Activated CD4-positive, alpha-beta T cell treated with anti-CD3 and anti-CD28 coated beads, Interleukin-2, amount 50 U/mL, for 48 hours (primary cell): ENCODE measurements at regions not wholly inside any gene's neighbourhood (a gene's known extent, or its start where the extent isn't known, plus 50 kb on each side); places are given as distances from the start of the nearest gene placed in this dataset.

Experiments used
- DNase-seq, 2 experiments: peaks; one replicate each; pipeline ENCODE4 v3.0.0-alpha.2; 2020

DNA sequence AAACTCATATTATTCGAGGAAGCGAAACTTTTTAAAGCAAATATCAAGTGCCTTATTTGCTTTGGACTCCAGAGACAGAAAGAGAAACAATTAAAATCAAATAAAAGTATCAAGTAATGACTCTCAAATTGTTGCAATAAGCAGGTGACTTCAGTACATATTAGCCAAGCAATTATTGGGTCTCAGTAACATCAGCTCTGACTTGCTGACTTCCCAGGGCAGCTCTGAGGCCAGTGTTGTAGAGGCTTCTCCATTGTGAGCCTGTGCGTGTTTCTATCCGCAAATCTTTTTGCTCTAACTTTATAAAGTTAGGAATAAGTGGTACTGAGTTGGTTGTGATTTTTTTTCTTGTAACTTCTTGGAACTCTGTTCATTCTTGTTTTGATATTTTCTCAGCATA is 186.8 kb upstream of the PRLR start:
- no peak for DNase-seq

DNA sequence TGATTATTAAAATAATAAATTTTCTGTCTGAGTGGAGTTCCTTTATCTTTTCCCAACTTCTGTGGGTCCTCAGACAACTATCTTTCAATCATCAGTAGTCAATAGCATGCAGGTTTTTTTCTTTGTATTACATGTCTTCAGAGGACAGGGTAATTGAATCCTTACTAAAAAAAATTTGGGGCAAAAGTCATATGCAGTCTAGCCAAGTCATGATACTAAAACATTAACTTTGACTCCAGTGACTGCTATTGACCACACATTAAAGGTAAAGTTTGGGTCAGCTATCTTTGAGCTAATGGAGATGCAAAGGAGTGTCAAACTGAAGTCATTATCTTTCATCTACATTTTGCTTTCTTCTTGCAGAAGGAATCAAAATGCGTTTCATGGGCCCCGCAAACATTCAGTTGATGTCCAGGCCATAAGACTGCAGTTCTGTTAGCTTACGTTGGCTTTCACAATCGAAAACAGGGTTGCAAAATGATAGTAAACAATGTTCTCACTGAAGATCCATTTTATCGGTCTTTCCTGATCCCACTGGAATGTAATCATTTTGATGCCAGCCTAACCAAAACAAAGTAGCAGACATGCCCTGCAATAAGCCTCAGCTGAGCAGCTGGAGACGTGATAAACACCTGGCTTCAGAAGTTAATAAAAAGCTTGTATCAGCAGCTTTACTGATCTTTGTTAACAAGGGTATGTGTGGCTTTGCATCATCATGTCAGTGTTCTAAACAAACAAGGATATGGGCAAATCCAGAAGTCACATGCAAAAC is 186.1 kb upstream of the PRLR start:
- DNase-seq = no peak

DNA sequence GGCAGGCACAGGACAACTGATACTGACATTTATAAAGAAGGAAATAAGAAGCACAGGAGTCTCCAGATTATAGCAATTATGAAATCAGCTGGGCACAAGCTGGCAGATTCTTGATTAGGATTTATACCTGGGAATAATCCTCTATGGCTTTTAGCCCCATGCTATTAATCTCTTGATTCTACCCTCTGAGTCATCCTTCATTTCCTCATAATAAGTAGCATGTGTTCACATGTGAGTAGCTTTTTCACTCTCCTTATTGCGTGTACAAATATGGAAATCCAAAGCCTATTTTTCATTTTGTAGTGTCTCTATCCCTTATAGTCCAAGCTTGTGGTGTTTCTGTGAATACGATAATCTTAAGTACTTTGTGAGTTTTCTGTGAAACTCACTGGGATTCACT is 185.0 kb upstream of the PRLR start:
- DNase-seq = no peak

DNA sequence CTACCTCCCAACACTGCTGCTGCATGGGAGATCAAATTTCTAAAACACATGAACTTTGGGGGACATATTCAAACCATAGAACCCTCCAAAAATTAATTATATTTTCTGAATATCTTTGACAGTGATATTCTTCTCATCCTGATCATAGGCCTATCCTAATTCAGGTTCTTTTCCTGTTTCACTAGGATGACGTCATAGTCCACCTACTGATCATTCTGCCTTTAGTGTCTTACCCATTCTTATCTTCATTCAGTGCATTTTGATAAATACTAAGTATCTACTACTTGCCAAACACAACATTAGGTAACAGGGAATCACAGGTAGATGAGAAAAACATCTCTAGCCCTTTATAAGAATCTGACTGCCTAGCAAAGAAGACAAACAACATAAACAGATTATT is 179.1 kb upstream of the PRLR start:
- no peak for DNase-seq

GRCh38 chr5:35408146-35408545 is 177.9 kb upstream of the PRLR start:
- no peak for DNase-seq

DNA sequence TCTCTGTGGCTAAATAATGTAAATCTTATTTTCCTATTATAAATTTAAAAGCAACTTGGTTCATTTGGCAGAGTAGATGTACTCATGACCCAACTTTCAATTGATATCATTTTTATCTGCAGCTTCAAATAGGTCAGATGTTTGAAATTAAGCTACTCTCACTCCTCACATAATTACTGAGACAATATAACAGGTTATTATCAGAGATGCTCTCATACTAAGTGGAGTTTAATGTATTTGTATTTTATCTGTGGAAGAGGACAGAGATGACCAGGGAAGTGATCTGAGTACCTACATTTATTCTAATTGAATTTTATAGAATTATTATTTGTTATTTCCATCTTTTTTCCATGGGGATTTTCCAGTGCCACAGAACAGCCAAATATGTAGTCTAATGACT is 177.4 kb upstream of the PRLR start:
- no peak for DNase-seq

- DNase-seq = no peak
Measured at GRCh38 chr5:35405938-35406337, 175.7 kb upstream of the PRLR start.

- no peak for DNase-seq
Measured at GRCh38 chr5:35404701-35405100, 174.4 kb upstream of the PRLR start.

- DNase-seq = no peak
Measured at GRCh38 chr5:35393901-35394300, 163.6 kb upstream of the PRLR start.

GRCh38 chr5:35384658-35385057 is 154.4 kb upstream of the PRLR start:
- DNase-seq = no peak

GRCh38 chr5:35383041-35383440 is 152.8 kb upstream of the PRLR start:
- DNase-seq = no peak

DNA sequence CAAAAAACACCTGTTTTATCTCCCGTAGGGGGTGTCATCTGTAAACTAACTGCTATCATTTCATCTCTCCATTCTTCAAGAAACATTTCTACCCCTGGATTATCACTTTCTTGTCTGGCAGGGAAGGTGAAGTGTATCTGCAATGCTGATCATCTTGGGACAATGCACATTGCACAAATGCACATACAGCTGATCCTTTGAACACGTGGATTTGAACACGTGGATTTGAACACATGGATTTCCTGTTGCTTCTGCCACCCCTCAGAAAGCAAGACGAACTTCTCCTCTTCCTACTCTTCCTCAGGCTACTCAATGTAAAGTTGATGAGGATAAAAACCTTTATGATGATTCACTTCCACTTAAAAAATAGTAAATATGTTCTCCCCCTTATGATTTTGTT is 147.4 kb upstream of the PRLR start:
- DNase-seq = no peak

- DNase-seq = no peak
Measured at GRCh38 chr5:35374584-35374983, 144.3 kb upstream of the PRLR start.

GRCh38 chr5:35373249-35373648 is 143.0 kb upstream of the PRLR start:
- DNase-seq = no peak

DNA sequence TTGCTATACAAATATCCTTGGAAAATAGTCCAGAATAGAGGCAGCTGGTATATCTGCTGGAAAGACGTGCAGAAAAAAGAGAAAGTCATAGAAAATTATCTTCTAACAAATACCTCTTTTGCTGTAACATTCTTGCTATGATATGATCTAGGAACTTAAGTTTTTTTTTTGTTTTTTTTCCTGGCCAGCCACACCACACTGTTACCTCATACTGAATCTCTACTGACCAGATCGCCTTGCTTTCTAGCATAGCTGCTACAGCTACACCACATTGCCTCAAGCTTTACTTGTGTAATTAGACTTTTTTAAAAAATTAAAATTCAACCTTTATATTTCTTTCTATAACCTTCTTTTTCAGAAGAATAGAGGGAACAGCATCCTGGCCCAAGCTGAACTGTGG is 142.2 kb upstream of the PRLR start:
- no peak for DNase-seq

- DNase-seq = no peak
Measured at GRCh38 chr5:35371951-35372426, 141.7 kb upstream of the PRLR start.

DNA sequence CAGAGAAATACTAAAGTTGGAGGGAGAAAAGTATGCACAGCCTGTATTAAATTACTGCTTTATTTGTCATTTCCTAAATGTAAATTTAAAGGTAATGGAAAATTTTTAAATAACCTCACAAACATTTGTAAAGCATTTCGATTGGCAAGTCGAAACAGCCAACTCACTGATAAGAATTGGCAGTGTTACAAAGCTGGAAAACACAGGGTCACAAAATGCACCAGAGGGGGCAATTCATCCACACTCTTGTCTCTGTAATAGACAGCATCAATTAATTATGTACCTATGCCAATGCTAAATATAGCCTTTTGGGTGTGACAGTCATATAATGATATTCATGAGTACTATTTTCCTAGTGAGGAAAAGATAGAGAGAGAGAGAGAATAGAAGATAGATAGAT is 140.6 kb upstream of the PRLR start:
- DNase-seq = no peak

DNA sequence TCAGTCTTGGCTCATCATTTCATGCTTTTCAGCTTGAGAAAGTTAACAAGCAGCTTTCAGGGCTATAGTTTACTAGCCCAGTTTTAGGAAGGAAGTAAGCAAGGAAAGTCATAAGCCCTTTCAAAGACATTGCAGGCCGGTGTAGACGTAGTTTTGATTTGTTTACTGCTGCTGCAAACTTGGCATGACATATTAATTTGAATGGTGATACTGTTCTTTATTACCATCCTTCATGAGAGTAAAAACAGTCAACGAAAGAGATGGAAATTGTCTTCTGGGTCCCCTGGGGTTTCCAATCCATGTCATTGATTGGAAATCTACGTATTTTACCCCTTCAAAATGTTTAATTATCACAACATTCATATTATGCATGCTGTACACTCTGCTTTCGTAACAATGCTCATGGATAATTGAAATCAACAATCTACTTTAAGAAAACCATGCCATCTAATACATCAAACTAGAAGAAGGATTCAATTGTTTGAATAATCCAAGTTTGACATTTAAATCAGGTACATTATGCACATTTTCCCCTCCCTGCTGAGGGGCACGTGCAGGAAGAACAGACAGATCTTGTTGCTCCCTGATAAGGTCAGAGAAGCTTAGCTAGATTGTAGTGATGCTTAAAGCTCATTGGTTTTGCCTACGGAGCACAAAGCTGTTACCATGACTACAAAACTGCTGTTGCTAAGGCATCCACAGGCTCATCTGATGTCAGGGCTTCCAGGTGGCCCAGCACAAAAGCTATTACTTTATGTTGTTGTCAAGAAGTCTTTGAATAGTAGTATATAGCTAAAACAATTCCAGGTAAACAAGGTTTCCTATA is 139.9 kb upstream of the PRLR start:
- DNase-seq = no peak

DNA sequence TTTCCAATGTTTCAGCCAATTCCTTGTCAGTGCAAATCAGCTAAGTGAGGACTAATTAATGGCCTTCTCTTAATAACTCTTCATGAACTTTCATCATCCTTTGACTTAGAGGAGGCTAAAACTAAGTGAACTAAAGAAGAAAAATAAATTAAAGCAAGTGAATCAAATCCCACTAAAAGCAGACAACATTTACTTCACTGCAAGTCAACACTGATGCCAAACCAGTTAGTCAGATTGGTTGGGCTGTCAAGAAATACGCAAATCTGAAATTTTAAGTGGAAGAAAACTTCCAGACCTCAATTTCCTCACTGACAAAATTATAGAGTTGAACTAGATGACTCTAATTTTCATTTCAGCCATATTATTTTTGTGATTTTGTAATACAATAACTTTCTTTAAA is 137.2 kb upstream of the PRLR start:
- DNase-seq = no peak

GRCh38 chr5:35365758-35366157 is 135.5 kb upstream of the PRLR start:
- DNase-seq = no peak

DNA sequence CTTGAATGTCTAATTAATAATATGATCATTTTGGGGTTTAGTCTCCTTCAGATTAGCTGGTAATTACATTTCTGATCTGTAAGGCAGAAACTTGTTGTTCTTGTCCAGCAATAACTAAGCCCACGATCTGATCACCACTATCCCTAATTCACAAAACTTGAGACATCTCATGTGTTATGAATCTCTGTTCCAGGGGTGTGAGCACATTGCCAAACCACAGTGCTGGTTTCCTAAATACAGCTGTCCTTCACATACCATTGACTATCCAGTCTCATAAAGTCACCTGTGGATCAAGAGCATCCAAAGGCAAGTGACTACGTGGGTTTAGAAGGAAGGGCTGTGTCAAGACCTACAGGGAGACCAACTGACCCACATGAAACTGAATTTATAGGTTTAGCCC is 134.1 kb upstream of the PRLR start:
- no peak for DNase-seq

DNA sequence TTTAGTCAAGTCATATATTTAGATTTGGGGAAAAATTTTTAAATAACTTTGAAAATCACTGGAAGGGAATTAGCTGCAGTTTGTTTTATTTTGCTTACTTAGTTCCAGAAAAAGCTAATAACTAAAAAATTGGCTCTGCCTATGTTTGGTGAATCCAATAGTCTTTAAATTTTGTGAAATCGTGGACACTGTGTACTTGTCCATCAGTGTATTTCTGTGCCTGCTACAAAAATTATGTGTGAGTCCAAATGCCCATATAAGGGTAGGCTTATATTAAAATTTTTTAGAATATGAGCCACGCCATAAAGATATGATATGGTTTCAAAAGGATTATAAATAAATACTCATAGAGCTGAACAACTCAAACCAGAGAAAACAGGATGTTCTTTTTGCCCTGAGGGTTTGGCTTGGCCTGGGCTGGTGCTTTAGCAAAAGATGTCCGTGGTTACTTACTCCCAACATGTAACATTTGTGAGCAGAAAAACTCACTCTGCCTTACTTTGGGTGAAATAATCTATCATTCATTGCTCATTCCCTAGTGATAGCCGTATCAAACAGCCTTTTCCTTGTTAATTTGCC is 133.2 kb upstream of the PRLR start:
- no peak for DNase-seq

GRCh38 chr5:35362772-35363171 is 132.5 kb upstream of the PRLR start:
- no peak for DNase-seq

GRCh38 chr5:35360671-35361070 is 130.4 kb upstream of the PRLR start:
- no peak for DNase-seq
